HCT116 (cell line): ENCODE measurements at regions not wholly inside any gene's neighbourhood (a gene's known extent, or its start where the extent isn't known, plus 50 kb on each side); places are given as distances from the start of the nearest gene placed in this dataset.

Source experiments
- ATAC-seq: fragments of 200-7000 bp; cut with Tn5 transposase; 2 replicates; pipeline ENCODE4 v1.9.1; 2020; ENCODE audit warnings: mild to moderate bottlenecking, moderate library complexity
- BruUV-seq: library from RNA; stranded (reverse); fragments of 400-500 nt; replicated peaks from 2 replicates; lab custom pipeline; 2021; lab: Mats Ljungman, UMichigan
- CTCF ChIA-PET: fragments of 300-600 bp; sonication (Branson Sonifier 250); formaldehyde crosslinking; loops from one replicate; lab custom pipeline; 2021; ENCODE audit warnings: antibody characterized with exemption; lab: Charles Lee
- POLR2A ChIA-PET: fragments of 300-600, 350-600 bp; sonication (Branson Sonifier 250); formaldehyde crosslinking; loops from one replicate; lab custom pipeline; 2021; ENCODE audit warnings: antibody characterized with exemption; lab: Charles Lee
- RAD21 ChIA-PET, 2 experiments: fragments of 300-600 bp; sonication (Branson Sonifier 250); formaldehyde crosslinking; loops; one replicate each; lab custom pipeline; 2023; ENCODE audit warnings: low total read pairs in 2 of 2; ENCODE audit not compliant: uncharacterized antibody in 2 of 2, unreplicated experiment in 2 of 2, low non-redundant PET in 1 of 2; lab: Charles Lee
- DNase-seq: peaks from one replicate; pipeline ENCODE4 v3.0.0-alpha.2; 2010; ENCODE audit warnings: low read depth, low spot score
- H2AFZ ChIP-seq: fragments of 200-600 bp; shearing (Covaris generic), sonication (generic); 2 replicates; pipeline ENCODE4 v1.6.1; 2017; ENCODE audit warnings: low read depth, mixed run types, mixed read lengths, antibody characterized with exemption, low read length; ENCODE audit not compliant: poor library complexity, severe bottlenecking
- H3K27ac ChIP-seq: 2 replicates; pipeline ENCODE4 v1.5.1; 2012; ENCODE audit warnings: low read depth, low read length
- H3K27me3 ChIP-seq: fragments of 200-600 bp; sonication (generic); 2 replicates; pipeline ENCODE4 v1.6.1; 2016; ENCODE audit warnings: mixed run types, low read length, mixed read lengths; ENCODE audit not compliant: insufficient read depth
- H3K36me3 ChIP-seq, 2 experiments: fragments of 200-500 bp in 1 of 2; fragments of 200-600 bp in 1 of 2; sonication (Bioruptor generic) in 1 of 2; sonication (generic) in 1 of 2; 2 replicates each; pipeline versions ENCODE4 v1.5.1 to v1.6.1; 2014 to 2016; ENCODE audit warnings: low read length in 2 of 2, inconsistent platforms in 1 of 2, mixed read lengths in 1 of 2, mixed run types in 1 of 2; ENCODE audit not compliant: insufficient read depth in 2 of 2, control insufficient read depth in 1 of 2
- H3K4me1 ChIP-seq, 2 experiments: fragments of 200-600 bp in 1 of 2; sonication (generic) in 1 of 2; 2 replicates each; pipeline versions ENCODE4 v1.5.1 to v1.6.1; 2012 to 2017; ENCODE audit warnings: low read length in 2 of 2, inconsistent platforms in 1 of 2, mild to moderate bottlenecking in 1 of 2, mixed read lengths in 1 of 2, mixed run types in 1 of 2, moderate library complexity in 1 of 2; ENCODE audit not compliant: insufficient read depth in 2 of 2, control insufficient read depth in 1 of 2
- H3K4me2 ChIP-seq: fragments of 200-600 bp; sonication (generic); 2 replicates; pipeline ENCODE4 v1.6.1; 2017; ENCODE audit warnings: mixed run types, low read length, mixed read lengths
- H3K4me3 ChIP-seq, 2 experiments: fragments of 200-600 bp in 1 of 2; sonication (generic) in 1 of 2; replicated peaks in 1 of 2; 2 replicates each; pipeline ENCODE4 v1.5.1; 2011 to 2016; ENCODE audit warnings: low read length in 2 of 2, control low read depth in 1 of 2, low read depth in 1 of 2, mild to moderate bottlenecking in 1 of 2, mixed read lengths in 1 of 2, mixed run types in 1 of 2
- H3K79me2 ChIP-seq: fragments of 200-600 bp; sonication (generic); 2 replicates; pipeline ENCODE4 v1.6.1; 2017; ENCODE audit warnings: mild to moderate bottlenecking, mixed run types, low read length, moderate library complexity, mixed read lengths; ENCODE audit not compliant: insufficient read depth
- H3K9ac ChIP-seq: fragments of 200-600 bp; sonication (generic); 2 replicates; pipeline ENCODE4 v1.6.1; 2016; ENCODE audit warnings: low read length, mixed read lengths
- H3K9me2 ChIP-seq: fragments of 200-600 bp; sonication (generic), shearing (Covaris generic); 2 replicates; pipeline ENCODE4 v1.6.1; 2017; ENCODE audit warnings: mixed run types, mild to moderate bottlenecking, moderate library complexity; ENCODE audit not compliant: insufficient read depth
- H3K9me3 ChIP-seq, 2 experiments: fragments of 200-500 bp in 1 of 2; fragments of 200-600 bp in 1 of 2; sonication (Bioruptor generic) in 1 of 2; sonication (generic) in 1 of 2; 2 replicates each; pipeline ENCODE4 v1.6.1; 2014 to 2017; ENCODE audit warnings: low read length in 2 of 2, mixed read lengths in 2 of 2, inconsistent platforms in 1 of 2, low read depth in 1 of 2, mild to moderate bottlenecking in 1 of 2, mixed run types in 1 of 2, moderate library complexity in 1 of 2; ENCODE audit not compliant: control insufficient read depth in 1 of 2, insufficient read depth in 1 of 2
- H4K20me1 ChIP-seq: fragments of 200-600 bp; sonication (generic), shearing (Covaris generic); 2 replicates; pipeline ENCODE4 v1.6.1; 2017; ENCODE audit warnings: mixed run types, mild to moderate bottlenecking, moderate library complexity; ENCODE audit not compliant: insufficient read depth
- CBX3 ChIP-seq: IDR thresholded peaks from 2 replicates; pipeline ENCODE4 v1.6.1; 2012; ENCODE audit warnings: low read depth
- EGR1 ChIP-seq: IDR thresholded peaks from 2 replicates; pipeline ENCODE4 v1.6.1; 2012; ENCODE audit warnings: low read depth
- ELF1 ChIP-seq: IDR thresholded peaks from 2 replicates; pipeline ENCODE4 v1.6.1; 2012; ENCODE audit warnings: low read depth, borderline replicate concordance
- EZH2 ChIP-seq: fragments of 200-600 bp; sonication (generic); IDR thresholded peaks from 2 replicates; pipeline ENCODE4 v1.6.1; 2017; ENCODE audit warnings: antibody characterized with exemption, mixed run types
- EZH2phosphoT487 ChIP-seq: fragments of 200-600 bp; IDR thresholded peaks from 2 replicates; pipeline ENCODE4 v1.6.1; 2018; ENCODE audit warnings: antibody characterized with exemption, borderline replicate concordance
- FOSL1 ChIP-seq: IDR thresholded peaks from 2 replicates; pipeline ENCODE4 v1.6.1; 2012; ENCODE audit warnings: low read depth
- POLR2A ChIP-seq: IDR thresholded peaks from 2 replicates; pipeline ENCODE4 v1.7.0; 2011; ENCODE audit warnings: borderline replicate concordance; ENCODE audit not compliant: insufficient read depth, insufficient read length; ENCODE audit errors: extremely low read depth
- POLR2AphosphoS5 ChIP-seq: IDR thresholded peaks from 2 replicates; pipeline ENCODE4 v1.6.1; 2011; ENCODE audit warnings: mild to moderate bottlenecking, low read depth, low read length, moderate library complexity
- RAD21 ChIP-seq: IDR thresholded peaks from 2 replicates; pipeline ENCODE4 v1.6.1; 2012; ENCODE audit warnings: low read depth, mild to moderate bottlenecking
- SIN3A ChIP-seq: IDR thresholded peaks from 2 replicates; pipeline ENCODE4 v1.6.1; 2012; ENCODE audit warnings: low read depth
- SP1 ChIP-seq: IDR thresholded peaks from 2 replicates; pipeline ENCODE4 v1.6.1; 2012; ENCODE audit warnings: low read depth
- SRF ChIP-seq: IDR thresholded peaks from 2 replicates; pipeline ENCODE4 v1.6.1; 2012; ENCODE audit warnings: low read depth
- TCF7L2 ChIP-seq: IDR thresholded peaks from 2 replicates; pipeline ENCODE4 v1.7.0; 2011; ENCODE audit warnings: borderline replicate concordance, inconsistent platforms; ENCODE audit not compliant: insufficient read depth, insufficient read length; ENCODE audit errors: extremely low read depth
- ZNF274 ChIP-seq: fragments of 200-500 bp; sonication (Bioruptor generic); IDR thresholded peaks from 2 replicates; pipeline ENCODE4 v1.6.1; 2014; ENCODE audit warnings: mild to moderate bottlenecking, low read depth, low read length, inconsistent platforms
- intact Hi-C: fragments of 100-400 bp; cut with micrococcal nuclease; formaldehyde crosslinking; loops from 2 replicates; pipeline ENCODE4 v1.10.0; 2022
- TF ChIP-seq, protein P1 (sequence below): IDR thresholded peaks from 2 replicates; pipeline ENCODE4 v1.6.1; 2012
- TF ChIP-seq, protein P2 (sequence below): IDR thresholded peaks from 2 replicates; pipeline ENCODE4 v1.6.1; 2012; ENCODE audit warnings: low read depth
- TF ChIP-seq, protein P3 (sequence below): IDR thresholded peaks from 2 replicates; pipeline ENCODE4 v1.6.1; 2011; ENCODE audit warnings: mild to moderate bottlenecking, low read length, moderate library complexity; ENCODE audit not compliant: insufficient replicate concordance; ENCODE audit errors: extremely low read depth
- TF ChIP-seq, protein P4 (sequence below): IDR thresholded peaks from 2 replicates; pipeline ENCODE4 v1.6.1; 2012

DNA sequence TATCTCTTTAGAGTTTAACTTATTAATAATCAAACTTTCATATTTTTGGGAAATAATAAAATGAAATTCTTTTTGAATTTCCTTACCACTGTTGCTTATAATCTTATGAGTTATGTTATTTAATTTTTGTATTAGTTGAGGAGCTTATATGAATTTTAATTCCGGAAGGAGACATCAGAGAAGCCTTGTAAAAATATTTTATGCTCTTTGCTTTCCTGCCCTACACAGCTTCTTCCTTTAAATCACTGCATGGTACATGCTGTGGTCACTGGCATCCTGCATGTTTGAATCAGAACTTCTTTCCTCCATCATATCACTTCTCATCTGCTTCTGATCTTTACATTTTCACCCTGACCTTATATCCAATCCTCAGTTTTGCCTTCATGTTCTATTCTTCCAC is 266.7 kb upstream of the ZSWIM2 start:
- POLR2A ChIA-PET = no interaction called here
- H3K79me2 ChIP-seq = no peaks in the 10 kb centered on the region
- RAD21 ChIA-PET = no interaction called here
- H3K27ac ChIP-seq = no peak overlapping the region
- H3K36me3 ChIP-seq = no peaks in the 10 kb centered on the region
- H3K4me2 ChIP-seq = no peak overlapping the region
- H4K20me1 ChIP-seq = no peaks in the 10 kb centered on the region
- CTCF ChIA-PET = no interaction called here
- no peaks in the 10 kb centered on the region for H3K9me3 ChIP-seq
- no peaks in the 10 kb centered on the region for H3K4me1 ChIP-seq
- no peak overlapping the region for H3K4me3 ChIP-seq
- no TSS peak for BruUV-seq
- H3K9ac ChIP-seq = no peak overlapping the region
- H3K27me3 ChIP-seq = no peaks in the 10 kb centered on the region
- no peaks in the 10 kb centered on the region for H3K9me2 ChIP-seq
- intact Hi-C loops = no loop called here
- H2AFZ ChIP-seq = no peak overlapping the region
- no peak for ATAC-seq
- no peak for DNase-seq
- TF ChIP-seq CBX3 (no peak), SIN3A (no peak), SP1 (no peak), EZH2phosphoT487 (no peak), ZNF274 (no peak), POLR2A (no peak), EGR1 (no peak), ELF1 (no peak), FOSL1 (no peak), TCF7L2 (no peak), POLR2AphosphoS5 (no peak), RAD21 (no peak), EZH2 (no peak), SRF (no peak)
- TF ChIP-seq, protein P1, sequence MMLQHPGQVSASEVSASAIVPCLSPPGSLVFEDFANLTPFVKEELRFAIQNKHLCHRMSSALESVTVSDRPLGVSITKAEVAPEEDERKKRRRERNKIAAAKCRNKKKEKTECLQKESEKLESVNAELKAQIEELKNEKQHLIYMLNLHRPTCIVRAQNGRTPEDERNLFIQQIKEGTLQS = no peak
- TF ChIP-seq, protein P2, sequence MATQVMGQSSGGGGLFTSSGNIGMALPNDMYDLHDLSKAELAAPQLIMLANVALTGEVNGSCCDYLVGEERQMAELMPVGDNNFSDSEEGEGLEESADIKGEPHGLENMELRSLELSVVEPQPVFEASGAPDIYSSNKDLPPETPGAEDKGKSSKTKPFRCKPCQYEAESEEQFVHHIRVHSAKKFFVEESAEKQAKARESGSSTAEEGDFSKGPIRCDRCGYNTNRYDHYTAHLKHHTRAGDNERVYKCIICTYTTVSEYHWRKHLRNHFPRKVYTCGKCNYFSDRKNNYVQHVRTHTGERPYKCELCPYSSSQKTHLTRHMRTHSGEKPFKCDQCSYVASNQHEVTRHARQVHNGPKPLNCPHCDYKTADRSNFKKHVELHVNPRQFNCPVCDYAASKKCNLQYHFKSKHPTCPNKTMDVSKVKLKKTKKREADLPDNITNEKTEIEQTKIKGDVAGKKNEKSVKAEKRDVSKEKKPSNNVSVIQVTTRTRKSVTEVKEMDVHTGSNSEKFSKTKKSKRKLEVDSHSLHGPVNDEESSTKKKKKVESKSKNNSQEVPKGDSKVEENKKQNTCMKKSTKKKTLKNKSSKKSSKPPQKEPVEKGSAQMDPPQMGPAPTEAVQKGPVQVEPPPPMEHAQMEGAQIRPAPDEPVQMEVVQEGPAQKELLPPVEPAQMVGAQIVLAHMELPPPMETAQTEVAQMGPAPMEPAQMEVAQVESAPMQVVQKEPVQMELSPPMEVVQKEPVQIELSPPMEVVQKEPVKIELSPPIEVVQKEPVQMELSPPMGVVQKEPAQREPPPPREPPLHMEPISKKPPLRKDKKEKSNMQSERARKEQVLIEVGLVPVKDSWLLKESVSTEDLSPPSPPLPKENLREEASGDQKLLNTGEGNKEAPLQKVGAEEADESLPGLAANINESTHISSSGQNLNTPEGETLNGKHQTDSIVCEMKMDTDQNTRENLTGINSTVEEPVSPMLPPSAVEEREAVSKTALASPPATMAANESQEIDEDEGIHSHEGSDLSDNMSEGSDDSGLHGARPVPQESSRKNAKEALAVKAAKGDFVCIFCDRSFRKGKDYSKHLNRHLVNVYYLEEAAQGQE = no peak
- TF ChIP-seq, protein P3, sequence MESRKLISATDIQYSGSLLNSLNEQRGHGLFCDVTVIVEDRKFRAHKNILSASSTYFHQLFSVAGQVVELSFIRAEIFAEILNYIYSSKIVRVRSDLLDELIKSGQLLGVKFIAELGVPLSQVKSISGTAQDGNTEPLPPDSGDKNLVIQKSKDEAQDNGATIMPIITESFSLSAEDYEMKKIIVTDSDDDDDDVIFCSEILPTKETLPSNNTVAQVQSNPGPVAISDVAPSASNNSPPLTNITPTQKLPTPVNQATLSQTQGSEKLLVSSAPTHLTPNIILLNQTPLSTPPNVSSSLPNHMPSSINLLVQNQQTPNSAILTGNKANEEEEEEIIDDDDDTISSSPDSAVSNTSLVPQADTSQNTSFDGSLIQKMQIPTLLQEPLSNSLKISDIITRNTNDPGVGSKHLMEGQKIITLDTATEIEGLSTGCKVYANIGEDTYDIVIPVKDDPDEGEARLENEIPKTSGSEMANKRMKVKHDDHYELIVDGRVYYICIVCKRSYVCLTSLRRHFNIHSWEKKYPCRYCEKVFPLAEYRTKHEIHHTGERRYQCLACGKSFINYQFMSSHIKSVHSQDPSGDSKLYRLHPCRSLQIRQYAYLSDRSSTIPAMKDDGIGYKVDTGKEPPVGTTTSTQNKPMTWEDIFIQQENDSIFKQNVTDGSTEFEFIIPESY = no peak
- TF ChIP-seq, protein P4, sequence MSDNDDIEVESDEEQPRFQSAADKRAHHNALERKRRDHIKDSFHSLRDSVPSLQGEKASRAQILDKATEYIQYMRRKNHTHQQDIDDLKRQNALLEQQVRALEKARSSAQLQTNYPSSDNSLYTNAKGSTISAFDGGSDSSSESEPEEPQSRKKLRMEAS = no peak
